Suprapubic skin (tissue), 4 donors: ENCODE measurements at regions not wholly inside any gene's neighbourhood (a gene's known extent, or its start where the extent isn't known, plus 50 kb on each side); places are given as distances from the start of the nearest gene placed in this dataset.
"Not testable (repeated sequence)": the region's sequence is repeated elsewhere in the genome, so short reads cannot be mapped to it uniquely, and the experiment has no call there.

Experiments used
- DNase-seq, 2 donors: peaks; one replicate each; pipeline ENCODE4 v3.0.0-alpha.2; 2019; ENCODE audit warnings: low spot score in 2 of 2
- H3K27ac ChIP-seq: fragments of 200-600 bp; sonication (generic); one replicate; pipeline ENCODE4 v1.5.1; 2019
- H3K27me3 ChIP-seq: fragments of 200-600 bp; sonication (generic); one replicate; pipeline ENCODE4 v1.5.1; 2019
- H3K36me3 ChIP-seq: fragments of 200-600 bp; sonication (generic); one replicate; pipeline ENCODE4 v1.5.1; 2019
- H3K4me1 ChIP-seq: fragments of 200-600 bp; sonication (generic); one replicate; pipeline ENCODE4 v1.5.1; 2019
- H3K4me3 ChIP-seq: fragments of 200-600 bp; sonication (generic); one replicate; pipeline ENCODE4 v1.5.1; 2019; ENCODE audit warnings: mild to moderate bottlenecking
- H3K9me3 ChIP-seq: fragments of 200-600 bp; sonication (generic); one replicate; pipeline ENCODE4 v1.5.1; 2019
- EP300 ChIP-seq: sonication (generic); formaldehyde crosslinking; IDR thresholded peaks from one replicate; pipeline ENCODE4 v1.6.1; 2017; ENCODE audit warnings: antibody characterized with exemption
- POLR2A ChIP-seq, 2 donors: fragments of 450-650 bp; IDR thresholded peaks; one replicate each; pipeline ENCODE4 v1.6.1; 2017; ENCODE audit warnings: antibody characterized with exemption in 2 of 2, mild to moderate bottlenecking in 2 of 2, moderate library complexity in 2 of 2
- POLR2AphosphoS5 ChIP-seq, 3 donors: sonication (generic); formaldehyde crosslinking; IDR thresholded peaks; one replicate each; pipeline ENCODE4 v1.6.1; 2017; ENCODE audit warnings: antibody characterized with exemption in 3 of 3
- WGBS: methylation state at CpG from one replicate; pipeline ENCODE4 v1.1.5; 2018; 5-methylcytosine and 5-hydroxymethylcytosine counted together
- TF ChIP-seq, protein P1 (sequence below), 2 donors: fragments of 200-600 bp in 1 of 2; fragments of 450-650 bp in 1 of 2; sonication (generic) in 1 of 2; IDR thresholded peaks; one replicate each; pipeline ENCODE4 v1.5.1; 2016 to 2019; ENCODE audit warnings: antibody characterized with exemption in 2 of 2, mild to moderate bottlenecking in 1 of 2, moderate library complexity in 1 of 2

DNA sequence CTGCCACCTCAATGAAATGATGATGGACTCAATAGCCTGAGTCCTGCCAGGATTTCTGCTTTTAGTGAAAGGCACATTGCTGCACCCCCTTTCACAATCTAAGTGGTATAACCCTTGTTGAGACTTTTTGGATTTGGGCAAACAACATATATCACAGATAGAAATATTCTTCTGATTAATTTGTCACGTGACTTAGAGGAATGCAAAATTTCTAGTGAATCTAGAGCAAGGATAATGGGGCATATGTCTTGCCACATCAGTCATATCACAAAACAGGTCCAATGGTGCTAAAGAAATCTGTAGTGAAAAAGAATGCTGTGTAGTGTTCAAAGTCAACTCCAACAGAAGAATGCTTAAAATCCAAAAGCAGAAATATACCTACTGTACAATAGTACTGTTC, 1386.3 kb downstream of the LRFN5 start:
- Histone ChIP-seq H3K9me3 (no peaks in the 10 kb centered on the region), H3K4me1 (no peaks in the 10 kb centered on the region), H3K27ac (no peak overlapping the region), H3K36me3 (no peaks in the 10 kb centered on the region), H3K4me3 (no peak overlapping the region), H3K27me3 (no peaks in the 10 kb centered on the region)
- WGBS, result 90% methylated on average over 1 of the region's 1 CpG
- TF ChIP-seq POLR2AphosphoS5 (IDR thresholded peaks at IDR 0.05), result no peak
- no peak for TF ChIP-seq EP300
- TF ChIP-seq, protein P1, sequence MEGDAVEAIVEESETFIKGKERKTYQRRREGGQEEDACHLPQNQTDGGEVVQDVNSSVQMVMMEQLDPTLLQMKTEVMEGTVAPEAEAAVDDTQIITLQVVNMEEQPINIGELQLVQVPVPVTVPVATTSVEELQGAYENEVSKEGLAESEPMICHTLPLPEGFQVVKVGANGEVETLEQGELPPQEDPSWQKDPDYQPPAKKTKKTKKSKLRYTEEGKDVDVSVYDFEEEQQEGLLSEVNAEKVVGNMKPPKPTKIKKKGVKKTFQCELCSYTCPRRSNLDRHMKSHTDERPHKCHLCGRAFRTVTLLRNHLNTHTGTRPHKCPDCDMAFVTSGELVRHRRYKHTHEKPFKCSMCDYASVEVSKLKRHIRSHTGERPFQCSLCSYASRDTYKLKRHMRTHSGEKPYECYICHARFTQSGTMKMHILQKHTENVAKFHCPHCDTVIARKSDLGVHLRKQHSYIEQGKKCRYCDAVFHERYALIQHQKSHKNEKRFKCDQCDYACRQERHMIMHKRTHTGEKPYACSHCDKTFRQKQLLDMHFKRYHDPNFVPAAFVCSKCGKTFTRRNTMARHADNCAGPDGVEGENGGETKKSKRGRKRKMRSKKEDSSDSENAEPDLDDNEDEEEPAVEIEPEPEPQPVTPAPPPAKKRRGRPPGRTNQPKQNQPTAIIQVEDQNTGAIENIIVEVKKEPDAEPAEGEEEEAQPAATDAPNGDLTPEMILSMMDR (IDR thresholded peaks at IDR 0.05), result no peak
- no peak for DNase-seq

DNA sequence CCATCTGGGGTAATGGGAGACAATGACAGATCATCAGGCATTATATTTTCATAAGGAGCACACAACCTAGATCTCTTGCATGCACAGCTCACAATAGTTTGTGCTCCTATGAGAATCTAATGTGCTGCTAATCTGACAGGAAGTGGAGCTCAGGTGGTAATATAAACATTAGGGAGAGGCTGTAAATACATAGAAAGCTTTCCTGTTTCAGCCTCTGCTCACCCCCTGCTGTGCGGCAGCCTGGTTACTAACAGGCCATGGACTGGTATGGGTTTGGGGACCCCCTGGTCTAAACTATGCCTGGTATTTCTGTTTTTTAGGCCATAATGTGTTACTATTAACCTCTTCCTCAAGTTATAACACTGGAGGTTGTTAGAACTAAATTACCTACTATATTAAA, 1373.7 kb downstream of the LRFN5 start:
- Histone ChIP-seq H3K27ac (no peak overlapping the region), H3K27me3 (no peaks in the 10 kb centered on the region), H3K9me3 (peaks cover 3% of the 10 kb centered on the region), H3K4me3 (no peak overlapping the region), H3K4me1 (no peaks in the 10 kb centered on the region), H3K36me3 (no peaks in the 10 kb centered on the region)
- 94% methylated on average over 1 of the region's 1 CpG for WGBS
- TF ChIP-seq, protein P1 (IDR thresholded peaks at IDR 0.05), result no peak
- TF ChIP-seq POLR2AphosphoS5 (IDR thresholded peaks at IDR 0.05), result no peak
- TF ChIP-seq EP300, result no peak
- TF ChIP-seq POLR2A (IDR thresholded peaks at IDR 0.05), result no peak
- DNase-seq, result no peak

DNA sequence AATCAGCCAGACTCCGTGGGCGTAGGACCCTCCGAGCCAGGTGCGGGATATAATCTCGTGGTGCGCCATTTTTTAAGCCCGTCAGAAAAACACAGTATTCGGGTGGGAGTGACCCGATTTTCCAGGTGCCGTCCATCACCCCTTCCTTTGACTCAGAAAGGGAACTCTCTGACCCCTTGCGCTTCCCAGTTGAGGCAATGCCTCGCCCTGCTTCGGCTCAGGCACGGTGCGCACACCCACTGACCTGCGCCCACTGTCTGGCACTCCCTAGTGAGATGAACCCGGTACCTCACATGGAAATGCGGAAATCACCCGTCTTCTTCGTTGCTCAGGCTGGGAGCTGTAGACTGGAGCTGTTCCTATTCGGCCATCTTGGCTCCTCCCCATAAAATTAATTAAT, 1366.5 kb downstream of the LRFN5 start:
- not testable (repeated sequence) for H3K27ac ChIP-seq, H3K27me3 ChIP-seq, H3K36me3 ChIP-seq, H3K4me3 ChIP-seq, H3K9me3 ChIP-seq, DNase-seq, H3K4me1 ChIP-seq
- WGBS, result 83% methylated on average over 14 of the region's 21 CpGs

DNA sequence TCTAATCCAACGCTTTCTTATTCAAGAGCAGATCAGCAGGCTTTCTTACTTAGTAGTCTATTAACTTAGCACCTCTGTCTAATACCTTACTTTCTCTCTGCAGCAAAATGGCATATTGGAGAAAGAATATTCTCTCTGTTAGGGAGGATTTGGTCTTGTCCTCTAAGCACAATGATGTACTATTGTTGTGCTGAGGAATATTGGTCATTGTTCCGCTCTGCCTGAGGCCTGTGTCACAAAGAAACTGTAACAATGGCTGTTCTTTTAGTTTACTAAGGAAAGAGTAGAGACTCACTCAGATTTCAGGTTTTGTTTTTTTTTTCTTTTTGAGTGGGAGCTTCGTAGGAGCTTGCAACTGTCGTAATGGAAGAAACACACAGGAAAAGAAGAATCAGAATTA, 1358.8 kb downstream of the LRFN5 start:
- H3K36me3 ChIP-seq, result no peaks in the 10 kb centered on the region
- H3K27ac ChIP-seq, result no peak overlapping the region
- DNase-seq, result no peak
- no peak overlapping the region for H3K4me3 ChIP-seq
- no peaks in the 10 kb centered on the region for H3K27me3 ChIP-seq
- 74% methylated on average over 4 of the region's 4 CpGs for WGBS
- no peak for TF ChIP-seq EP300
- TF ChIP-seq, protein P1 (IDR thresholded peaks at IDR 0.05), result no peak
- H3K4me1 ChIP-seq, result no peaks in the 10 kb centered on the region
- H3K9me3 ChIP-seq, result no peaks in the 10 kb centered on the region

DNA sequence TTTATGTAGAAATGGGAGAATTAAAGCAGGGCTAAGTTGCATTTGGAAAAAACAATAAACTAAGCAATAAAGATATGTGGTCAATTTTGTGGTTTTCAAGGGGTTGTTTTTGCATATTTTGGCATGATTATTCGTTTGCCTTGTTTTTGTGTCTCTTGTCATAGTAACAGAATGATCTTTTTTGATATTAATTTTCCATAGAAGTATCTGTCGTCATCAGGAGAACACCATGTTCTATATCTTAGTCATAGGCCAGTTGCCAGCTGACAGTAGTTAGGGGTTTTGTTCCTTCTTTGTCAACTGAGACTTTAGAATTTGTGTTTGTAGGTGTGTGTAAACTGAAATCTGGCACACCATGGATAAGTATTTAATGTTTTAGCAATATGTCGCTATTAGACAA, 1354.8 kb downstream of the LRFN5 start:
- TF ChIP-seq EP300 (no peak), POLR2AphosphoS5 (IDR thresholded peaks at IDR 0.05) (no peak), POLR2A (IDR thresholded peaks at IDR 0.05) (no peak)
- TF ChIP-seq, protein P1 (IDR thresholded peaks at IDR 0.05), result no peak
- 65% methylated on average over 3 of the region's 3 CpGs for WGBS
- Histone ChIP-seq H3K27ac (no peak overlapping the region), H3K9me3 (no peaks in the 10 kb centered on the region), H3K27me3 (no peaks in the 10 kb centered on the region), H3K4me1 (no peaks in the 10 kb centered on the region), H3K4me3 (no peak overlapping the region), H3K36me3 (no peaks in the 10 kb centered on the region)
- no peak for DNase-seq

DNA sequence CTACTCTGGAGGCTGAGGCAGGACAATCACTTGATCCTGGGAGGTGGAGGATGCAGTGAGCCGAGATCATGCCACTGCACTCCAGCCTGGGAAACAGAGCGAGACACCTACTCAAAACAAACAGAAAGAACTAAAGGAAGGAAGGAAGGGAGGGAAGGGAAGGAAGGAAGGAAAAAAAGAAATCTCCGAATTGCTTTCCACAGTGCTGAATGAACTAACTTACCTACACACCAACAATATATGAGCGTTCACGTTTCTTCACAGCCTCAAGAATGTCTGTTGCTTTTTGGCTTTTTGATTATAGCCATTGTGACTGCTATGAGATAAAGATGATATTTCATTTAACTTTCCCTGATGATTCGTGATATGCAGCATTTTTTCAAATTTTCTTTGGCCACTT, 1343.7 kb downstream of the LRFN5 start:
- H3K4me3 ChIP-seq, result no peak overlapping the region
- H3K27ac ChIP-seq, result no peak overlapping the region
- H3K9me3 ChIP-seq, result peaks cover 10% of the 10 kb centered on the region
- 88% methylated on average over 6 of the region's 6 CpGs for WGBS
- no peaks in the 10 kb centered on the region for H3K36me3 ChIP-seq
- TF ChIP-seq, protein P1 (IDR thresholded peaks at IDR 0.05), result no peak
- TF ChIP-seq EP300 (no peak), POLR2AphosphoS5 (IDR thresholded peaks at IDR 0.05) (no peak), POLR2A (IDR thresholded peaks at IDR 0.05) (no peak)
- no peaks in the 10 kb centered on the region for H3K4me1 ChIP-seq
- DNase-seq, result no peak
- H3K27me3 ChIP-seq, result no peaks in the 10 kb centered on the region
